ENCODE measurements at regions not wholly inside any gene's neighbourhood (a gene's known extent, or its start where the extent isn't known, plus 50 kb on each side); places are given as distances from the start of the nearest gene placed in this dataset.

DNA sequence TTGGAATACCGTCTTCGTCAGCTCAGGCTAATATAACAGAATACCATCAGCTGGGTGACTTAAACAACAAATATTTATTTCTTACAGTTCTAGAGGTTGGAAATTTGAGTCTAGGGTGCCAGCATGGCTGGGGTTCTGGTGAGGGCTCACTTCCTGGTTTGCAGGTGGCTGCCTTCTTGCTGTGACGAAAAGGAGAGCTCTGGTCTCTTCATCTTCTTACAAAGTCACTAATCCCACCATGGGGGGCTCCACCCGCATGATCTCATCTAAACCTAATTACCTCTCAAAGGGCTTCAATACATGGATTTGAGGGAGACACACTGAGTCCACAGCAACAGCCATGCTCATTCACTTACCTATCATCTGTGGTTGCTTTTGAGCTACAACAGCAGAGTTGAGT is 78.3 kb downstream of the PSMG1 start:
- CTCF ChIA-PET: interaction anchor here (0.7 to 2.4 kb wide), 5 partner anchors 9 to 298 kb away, joined by 3 to 5 read pairs (median 3); no protein-coding TSS in a partner anchor
- no peaks in the 10 kb centered on the region for H3K79me2 ChIP-seq (ENCODE audit: control insufficient read depth, insufficient read depth, low read length)
- H3K27me3 ChIP-seq (ENCODE audit: control insufficient read depth in 2 of 2, insufficient read depth in 2 of 2, low read length in 2 of 2): peaks cover 4 to 10% of the 10 kb centered on the region in 2 experiments
- no peak overlapping the region for H2AFZ ChIP-seq (ENCODE audit: low read depth, low read length)
- no peaks in the 10 kb centered on the region for H3K4me1 ChIP-seq (ENCODE audit: control insufficient read depth, extremely low read depth, insufficient read depth, low read length)
- H3K9me3 ChIP-seq (replicated peaks; ENCODE audit: control insufficient read depth, insufficient read depth, low read length): no peaks in the 10 kb centered on the region
- no peaks in the 10 kb centered on the region for H3K36me3 ChIP-seq (ENCODE audit: control insufficient read depth in 2 of 2, extremely low read depth in 1 of 2, insufficient read depth in 2 of 2, low read length in 2 of 2)
- BruUV-seq (replicated peaks): no TSS peak
- DNase-seq (ENCODE audit: low read depth, low spot score) (no peak), FAIRE-seq (no peak)
- no peak overlapping the region for H3K9ac ChIP-seq (replicated peaks; ENCODE audit: extremely low read depth, insufficient read depth, low read length)
- no peak overlapping the region for H3K4me3 ChIP-seq (replicated peaks in 1 of 3; ENCODE audit: insufficient read depth in 1 of 3, low read depth in 1 of 3, low read length in 3 of 3)
- no peak overlapping the region for H3K27ac ChIP-seq (ENCODE audit: insufficient read depth, low read depth, low read length)
- intact Hi-C loops (cut with micrococcal nuclease): no loop called here
- POLR2A ChIA-PET: no interaction called here
- dilution Hi-C loops (cut with MboI; ENCODE audit: extremely low pct_ligation_motif_present, low sequenced_read_pairs): no loop called here
- no peak overlapping the region for H3K4me2 ChIP-seq (ENCODE audit: insufficient read depth, low read length)
- no peaks in the 10 kb centered on the region for H4K20me1 ChIP-seq (replicated peaks; ENCODE audit: control insufficient read depth, extremely low read depth, insufficient read depth, low read length)
- no peak for TF ChIP-seq MYC (IDR thresholded peaks at IDR 0.05; ENCODE audit: low read depth, low read length)
- no peak for TF ChIP-seq FOS (IDR thresholded peaks at IDR 0.05; ENCODE audit: borderline replicate concordance, insufficient read depth, low read length)
- TF ChIP-seq GATA2 (IDR thresholded peaks at IDR 0.05; ENCODE audit: insufficient read depth, insufficient read length, low read depth, low read length): no peak
- no peaks in the 10 kb centered on the region for H3K9me1 ChIP-seq (replicated peaks; ENCODE audit: control insufficient read depth, extremely low read depth, insufficient read depth, low read length)

DNA sequence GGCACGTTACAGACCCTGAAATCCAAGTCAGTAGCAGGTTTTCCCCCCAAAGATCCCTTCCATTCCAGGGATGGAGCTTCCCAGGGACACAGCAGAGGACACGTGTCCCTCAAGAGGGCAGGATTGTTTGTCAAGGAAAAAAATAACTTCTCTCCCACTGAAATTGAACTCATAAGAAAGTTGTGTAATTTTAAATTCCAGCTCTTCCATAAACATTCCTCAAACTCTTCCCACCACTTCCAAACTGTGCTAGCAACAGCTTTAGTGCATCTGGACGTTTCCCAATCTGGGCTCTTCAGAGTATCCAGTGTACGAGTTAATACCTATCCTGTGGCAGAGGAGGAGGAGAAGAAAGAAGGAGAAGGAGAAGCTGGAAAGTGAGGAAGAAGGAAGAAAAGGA is 79.6 kb downstream of the PSMG1 start:
- no peaks in the 10 kb centered on the region for H3K36me3 ChIP-seq (ENCODE audit: control insufficient read depth in 2 of 2, extremely low read depth in 1 of 2, insufficient read depth in 2 of 2, low read length in 2 of 2)
- DNase-seq (ENCODE audit: low read depth, low spot score) (no peak), FAIRE-seq (no peak)
- no peak overlapping the region for H2AFZ ChIP-seq (ENCODE audit: low read depth, low read length)
- BruUV-seq (replicated peaks): no TSS peak
- no peak overlapping the region for H3K4me2 ChIP-seq (ENCODE audit: insufficient read depth, low read length)
- no peaks in the 10 kb centered on the region for H3K79me2 ChIP-seq (ENCODE audit: control insufficient read depth, insufficient read depth, low read length)
- TF ChIP-seq EZH2 (IDR thresholded peaks at IDR 0.05; ENCODE audit: borderline replicate concordance, low read depth, low read length, severe bottlenecking): no peak
- TF ChIP-seq POLR2A (IDR thresholded peaks at IDR 0.05; ENCODE audit: low read depth, low read length): no peak
- peaks cover 4% of the 10 kb centered on the region for H3K4me1 ChIP-seq (ENCODE audit: control insufficient read depth, extremely low read depth, insufficient read depth, low read length)
- H3K9me1 ChIP-seq (replicated peaks; ENCODE audit: control insufficient read depth, extremely low read depth, insufficient read depth, low read length): no peaks in the 10 kb centered on the region
- no peaks in the 10 kb centered on the region for H4K20me1 ChIP-seq (replicated peaks; ENCODE audit: control insufficient read depth, extremely low read depth, insufficient read depth, low read length)
- H3K4me3 ChIP-seq (replicated peaks in 1 of 3; ENCODE audit: insufficient read depth in 1 of 3, low read depth in 1 of 3, low read length in 3 of 3): no peak overlapping the region
- peaks cover 4 to 10% of the 10 kb centered on the region in 2 experiments for H3K27me3 ChIP-seq (ENCODE audit: control insufficient read depth in 2 of 2, insufficient read depth in 2 of 2, low read length in 2 of 2)
- no peak overlapping the region for H3K27ac ChIP-seq (ENCODE audit: insufficient read depth, low read depth, low read length)
- no peaks in the 10 kb centered on the region for H3K9me3 ChIP-seq (replicated peaks; ENCODE audit: control insufficient read depth, insufficient read depth, low read length)
- CTCF ChIA-PET: interaction anchor here (2.4 kb wide), 1 partner anchor 12 kb away, joined by 5 read pairs; no protein-coding TSS in a partner anchor
- POLR2A ChIA-PET: no interaction called here
- dilution Hi-C loops (cut with MboI; ENCODE audit: extremely low pct_ligation_motif_present, low sequenced_read_pairs): no loop called here
- intact Hi-C loops (cut with micrococcal nuclease): no loop called here
- H3K9ac ChIP-seq (replicated peaks; ENCODE audit: extremely low read depth, insufficient read depth, low read length): no peak overlapping the region

Data from endothelial cell of umbilical vein (primary cell).